ENCODE measurements at regions not wholly inside any gene's neighbourhood (a gene's known extent, or its start where the extent isn't known, plus 50 kb on each side); places are given as distances from the start of the nearest gene placed in this dataset.
"Not testable (repeated sequence)": the region's sequence is repeated elsewhere in the genome, so short reads cannot be mapped to it uniquely, and the experiment has no call there.

- not testable (repeated sequence) for DNase-seq (ENCODE audit: low read depth in 3 of 3)
Observed at GRCh38 chr5:126127371-126127770, 295.8 kb upstream of the GRAMD2B start.

GRCh38 chr5:126129431-126129830, 293.8 kb upstream of the GRAMD2B start:
- no peak for DNase-seq (ENCODE audit: low read depth in 3 of 3)

- DNase-seq (ENCODE audit: low read depth in 3 of 3) = no peak
Observed at GRCh38 chr5:126133424-126133823, 289.8 kb upstream of the GRAMD2B start.

- DNase-seq (ENCODE audit: low read depth in 3 of 3) = no peak
Observed at GRCh38 chr5:126137891-126138280, 285.3 kb upstream of the GRAMD2B start.

- DNase-seq (ENCODE audit: low read depth in 3 of 3) = no peak
Observed at GRCh38 chr5:126138281-126138931, 284.8 kb upstream of the GRAMD2B start.

GRCh38 chr5:126139086-126139485, 284.1 kb upstream of the GRAMD2B start:
- no peak for DNase-seq (ENCODE audit: low read depth in 3 of 3)

- no peak for DNase-seq (ENCODE audit: low read depth in 3 of 3)
Observed at GRCh38 chr5:126139773-126140172, 283.4 kb upstream of the GRAMD2B start.

GRCh38 chr5:126143622-126144021, 279.6 kb upstream of the GRAMD2B start:
- DNase-seq (ENCODE audit: low read depth in 3 of 3) = no peak

GRCh38 chr5:126150319-126150718, 272.9 kb upstream of the GRAMD2B start:
- DNase-seq (ENCODE audit: low read depth in 3 of 3) = not testable (repeated sequence)

GRCh38 chr5:126155298-126155697, 267.9 kb upstream of the GRAMD2B start:
- DNase-seq (ENCODE audit: low read depth in 3 of 3) = not testable (repeated sequence)

- DNase-seq (ENCODE audit: low read depth in 3 of 3) = no peak
Observed at GRCh38 chr5:126166368-126166767, 256.8 kb upstream of the GRAMD2B start.

- no peak for DNase-seq (ENCODE audit: low read depth in 3 of 3)
Observed at GRCh38 chr5:126168785-126169184, 254.4 kb upstream of the GRAMD2B start.

GRCh38 chr5:126171916-126172315, 251.3 kb upstream of the GRAMD2B start:
- no peak for DNase-seq (ENCODE audit: low read depth in 3 of 3)

- no peak for DNase-seq (ENCODE audit: low read depth in 3 of 3)
Observed at GRCh38 chr5:126172812-126173211, 250.4 kb upstream of the GRAMD2B start.

- DNase-seq (ENCODE audit: low read depth in 3 of 3) = no peak
Observed at GRCh38 chr5:126178521-126178920, 244.7 kb upstream of the GRAMD2B start.

GRCh38 chr5:126182971-126183695, 240.1 kb upstream of the GRAMD2B start:
- DNase-seq (ENCODE audit: low read depth in 3 of 3) = no peak

GRCh38 chr5:126184474-126184873, 238.7 kb upstream of the GRAMD2B start:
- no peak for DNase-seq (ENCODE audit: low read depth in 3 of 3)

GRCh38 chr5:126186210-126186609, 237.0 kb upstream of the GRAMD2B start:
- no peak for DNase-seq (ENCODE audit: low read depth in 3 of 3)

GRCh38 chr5:126188804-126189203, 234.4 kb upstream of the GRAMD2B start:
- no peak for DNase-seq (ENCODE audit: low read depth in 3 of 3)

- DNase-seq (ENCODE audit: low read depth in 3 of 3) = no peak
Observed at GRCh38 chr5:126189231-126189630, 234.0 kb upstream of the GRAMD2B start.

- no peak for DNase-seq (ENCODE audit: low read depth in 3 of 3)
Observed at GRCh38 chr5:126189862-126190261, 233.3 kb upstream of the GRAMD2B start.

GRCh38 chr5:126192226-126192625, 231.0 kb upstream of the GRAMD2B start:
- DNase-seq (ENCODE audit: low read depth in 3 of 3) = no peak

- DNase-seq (ENCODE audit: low read depth in 3 of 3) = no peak
Observed at GRCh38 chr5:126195410-126196100, 227.7 kb upstream of the GRAMD2B start.

Data from stimulated activated CD4-positive, alpha-beta T cell treated with anti-CD3 and anti-CD28 coated beads, TNF-alpha, amount 100 ng/mL, for 4 hours (primary cell).